Loucy (cell line): ENCODE measurements at regions not wholly inside any gene's neighbourhood (a gene's known extent, or its start where the extent isn't known, plus 50 kb on each side); places are given as distances from the start of the nearest gene placed in this dataset.

Experiments
- EZH2phosphoT487 ChIP-seq: fragments of 200-600 bp; IDR thresholded peaks from 2 replicates; pipeline ENCODE4 v1.6.1; 2018; ENCODE audit warnings: antibody characterized with exemption, mild to moderate bottlenecking, moderate library complexity, borderline replicate concordance
- TF ChIP-seq, protein P1 (sequence below): fragments of 200-600 bp; sonication (generic); conservative IDR thresholded peaks from 2 replicates; pipeline ENCODE4 v1.5.1; 2014; ENCODE audit warnings: mild to moderate bottlenecking, antibody characterized with exemption, low read length

- TF ChIP-seq, protein P1, sequence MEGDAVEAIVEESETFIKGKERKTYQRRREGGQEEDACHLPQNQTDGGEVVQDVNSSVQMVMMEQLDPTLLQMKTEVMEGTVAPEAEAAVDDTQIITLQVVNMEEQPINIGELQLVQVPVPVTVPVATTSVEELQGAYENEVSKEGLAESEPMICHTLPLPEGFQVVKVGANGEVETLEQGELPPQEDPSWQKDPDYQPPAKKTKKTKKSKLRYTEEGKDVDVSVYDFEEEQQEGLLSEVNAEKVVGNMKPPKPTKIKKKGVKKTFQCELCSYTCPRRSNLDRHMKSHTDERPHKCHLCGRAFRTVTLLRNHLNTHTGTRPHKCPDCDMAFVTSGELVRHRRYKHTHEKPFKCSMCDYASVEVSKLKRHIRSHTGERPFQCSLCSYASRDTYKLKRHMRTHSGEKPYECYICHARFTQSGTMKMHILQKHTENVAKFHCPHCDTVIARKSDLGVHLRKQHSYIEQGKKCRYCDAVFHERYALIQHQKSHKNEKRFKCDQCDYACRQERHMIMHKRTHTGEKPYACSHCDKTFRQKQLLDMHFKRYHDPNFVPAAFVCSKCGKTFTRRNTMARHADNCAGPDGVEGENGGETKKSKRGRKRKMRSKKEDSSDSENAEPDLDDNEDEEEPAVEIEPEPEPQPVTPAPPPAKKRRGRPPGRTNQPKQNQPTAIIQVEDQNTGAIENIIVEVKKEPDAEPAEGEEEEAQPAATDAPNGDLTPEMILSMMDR = no peak
- TF ChIP-seq EZH2phosphoT487 = no peak
Observed at GRCh38 chr10:78467496-78468106, 433.9 kb downstream of the RPS24 start.
